DND-41 (cell line): ENCODE measurements at regions not wholly inside any gene's neighbourhood (a gene's known extent, or its start where the extent isn't known, plus 50 kb on each side); places are given as distances from the start of the nearest gene placed in this dataset.

Experiments
- ATAC-seq: fragments of 200-7000 bp; cut with Tn5 transposase; 3 replicates; pipeline ENCODE4 v1.9.1; 2021; ENCODE audit warnings: low read depth; ENCODE audit not compliant: insufficient read depth
- DNase-seq: peaks from one replicate; pipeline ENCODE4 v3.0.0-alpha.2; 2020
- H2AFZ ChIP-seq: 2 replicates; pipeline ENCODE4 v1.6.0; 2012; ENCODE audit warnings: low read depth, low read length
- H3K27ac ChIP-seq: 2 replicates; pipeline ENCODE4 v1.5.1; 2012; ENCODE audit warnings: low read length, inconsistent platforms
- H3K27me3 ChIP-seq: fragments of 200-600 bp; sonication (generic); 2 replicates; pipeline ENCODE4 v1.6.0; 2012; ENCODE audit warnings: low read length, mild to moderate bottlenecking, inconsistent platforms; ENCODE audit not compliant: insufficient read depth, poor library complexity
- H3K36me3 ChIP-seq: 2 replicates; pipeline ENCODE4 v1.5.1; 2012; ENCODE audit warnings: low read length, inconsistent platforms; ENCODE audit not compliant: insufficient read depth
- H3K4me1 ChIP-seq: 2 replicates; pipeline ENCODE4 v1.5.1; 2012; ENCODE audit warnings: mild to moderate bottlenecking, low read length; ENCODE audit not compliant: insufficient read depth
- H3K4me2 ChIP-seq: 2 replicates; pipeline ENCODE4 v1.6.0; 2012; ENCODE audit warnings: mild to moderate bottlenecking, moderate library complexity, low read length, inconsistent platforms; ENCODE audit not compliant: insufficient read depth
- H3K4me3 ChIP-seq, 2 experiments: fragments of 200-600 bp in 1 of 2; shearing (Covaris generic) in 1 of 2; 2 replicates each; pipeline ENCODE4 v1.5.1; 2012 to 2016; ENCODE audit warnings: inconsistent platforms in 2 of 2, low read length in 2 of 2, mild to moderate bottlenecking in 2 of 2, low read depth in 1 of 2, moderate library complexity in 1 of 2
- H3K79me2 ChIP-seq: 2 replicates; pipeline ENCODE4 v1.6.0; 2012; ENCODE audit warnings: low read length, inconsistent platforms; ENCODE audit not compliant: insufficient read depth
- H3K9ac ChIP-seq: 2 replicates; pipeline ENCODE4 v1.6.0; 2012; ENCODE audit warnings: low read depth, mild to moderate bottlenecking, inconsistent platforms, low read length, moderate library complexity
- H3K9me3 ChIP-seq: 2 replicates; pipeline ENCODE4 v1.5.1; 2012; ENCODE audit warnings: low read length, moderate library complexity, mild to moderate bottlenecking, inconsistent platforms; ENCODE audit not compliant: insufficient read depth, severe bottlenecking
- H4K20me1 ChIP-seq: 2 replicates; pipeline ENCODE4 v1.6.0; 2012; ENCODE audit warnings: low read length; ENCODE audit not compliant: insufficient read depth
- EZH2 ChIP-seq: IDR thresholded peaks from 3 replicates; pipeline ENCODE4 v1.6.1; 2012; ENCODE audit warnings: borderline replicate concordance, low read depth, mild to moderate bottlenecking, moderate library complexity, low read length, inconsistent platforms; ENCODE audit not compliant: severe bottlenecking
- TF ChIP-seq, protein P1 (sequence below): IDR thresholded peaks from 2 replicates; pipeline ENCODE4 v1.5.1; 2012; ENCODE audit warnings: borderline replicate concordance, low read length, moderate library complexity, mild to moderate bottlenecking; ENCODE audit not compliant: poor library complexity, severe bottlenecking; ENCODE audit errors: extremely low read depth

- Histone ChIP-seq H3K4me1 (no peaks in the 10 kb centered on the region), H3K4me3 (no peak overlapping the region), H3K4me2 (no peak overlapping the region), H3K27ac (no peak overlapping the region), H3K36me3 (no peaks in the 10 kb centered on the region), H4K20me1 (no peaks in the 10 kb centered on the region), H3K9me3 (peaks cover 20% of the 10 kb centered on the region), H3K79me2 (no peaks in the 10 kb centered on the region), H3K9ac (no peak overlapping the region), H2AFZ (no peak overlapping the region), H3K27me3 (no peaks in the 10 kb centered on the region)
- TF ChIP-seq EZH2: no peak
- TF ChIP-seq, protein P1, sequence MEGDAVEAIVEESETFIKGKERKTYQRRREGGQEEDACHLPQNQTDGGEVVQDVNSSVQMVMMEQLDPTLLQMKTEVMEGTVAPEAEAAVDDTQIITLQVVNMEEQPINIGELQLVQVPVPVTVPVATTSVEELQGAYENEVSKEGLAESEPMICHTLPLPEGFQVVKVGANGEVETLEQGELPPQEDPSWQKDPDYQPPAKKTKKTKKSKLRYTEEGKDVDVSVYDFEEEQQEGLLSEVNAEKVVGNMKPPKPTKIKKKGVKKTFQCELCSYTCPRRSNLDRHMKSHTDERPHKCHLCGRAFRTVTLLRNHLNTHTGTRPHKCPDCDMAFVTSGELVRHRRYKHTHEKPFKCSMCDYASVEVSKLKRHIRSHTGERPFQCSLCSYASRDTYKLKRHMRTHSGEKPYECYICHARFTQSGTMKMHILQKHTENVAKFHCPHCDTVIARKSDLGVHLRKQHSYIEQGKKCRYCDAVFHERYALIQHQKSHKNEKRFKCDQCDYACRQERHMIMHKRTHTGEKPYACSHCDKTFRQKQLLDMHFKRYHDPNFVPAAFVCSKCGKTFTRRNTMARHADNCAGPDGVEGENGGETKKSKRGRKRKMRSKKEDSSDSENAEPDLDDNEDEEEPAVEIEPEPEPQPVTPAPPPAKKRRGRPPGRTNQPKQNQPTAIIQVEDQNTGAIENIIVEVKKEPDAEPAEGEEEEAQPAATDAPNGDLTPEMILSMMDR: no peak
- ATAC-seq (no peak), DNase-seq (no peak)
Observed at GRCh38 chr13:111022241-111022640, 92.9 kb upstream of the ARHGEF7 start.

DNA sequence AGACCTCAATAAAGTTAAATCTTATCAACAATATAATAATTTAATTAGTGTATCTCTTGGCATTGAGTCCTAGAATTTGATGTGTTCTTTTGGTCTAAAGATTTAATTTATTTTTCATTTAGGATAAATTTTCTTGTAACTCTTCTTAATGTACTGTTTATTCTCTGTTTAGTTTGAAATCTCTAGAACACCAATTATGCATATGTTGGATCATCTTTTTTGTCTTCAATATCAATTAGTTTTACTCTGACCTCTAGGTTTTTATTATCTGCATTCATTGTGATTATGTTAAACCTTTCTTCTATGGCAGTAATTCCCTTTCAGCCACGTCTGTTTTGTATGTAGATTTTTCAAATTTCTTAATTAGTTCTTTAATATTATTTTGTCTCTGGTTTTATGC, 93.8 kb upstream of the ARHGEF7 start:
- DNase-seq (no peak), ATAC-seq (no peak)
- no peaks in the 10 kb centered on the region for H3K4me1 ChIP-seq
- H3K4me2 ChIP-seq: no peak overlapping the region
- no peak overlapping the region for H2AFZ ChIP-seq
- no peaks in the 10 kb centered on the region for H3K36me3 ChIP-seq
- peaks cover 20% of the 10 kb centered on the region for H3K9me3 ChIP-seq
- H4K20me1 ChIP-seq: no peaks in the 10 kb centered on the region
- no peak overlapping the region for H3K9ac ChIP-seq
- H3K27ac ChIP-seq: no peak overlapping the region
- no peaks in the 10 kb centered on the region for H3K27me3 ChIP-seq
- TF ChIP-seq EZH2: no peak
- TF ChIP-seq, protein P1: no peak
- H3K4me3 ChIP-seq: no peak overlapping the region
- no peaks in the 10 kb centered on the region for H3K79me2 ChIP-seq

DNA sequence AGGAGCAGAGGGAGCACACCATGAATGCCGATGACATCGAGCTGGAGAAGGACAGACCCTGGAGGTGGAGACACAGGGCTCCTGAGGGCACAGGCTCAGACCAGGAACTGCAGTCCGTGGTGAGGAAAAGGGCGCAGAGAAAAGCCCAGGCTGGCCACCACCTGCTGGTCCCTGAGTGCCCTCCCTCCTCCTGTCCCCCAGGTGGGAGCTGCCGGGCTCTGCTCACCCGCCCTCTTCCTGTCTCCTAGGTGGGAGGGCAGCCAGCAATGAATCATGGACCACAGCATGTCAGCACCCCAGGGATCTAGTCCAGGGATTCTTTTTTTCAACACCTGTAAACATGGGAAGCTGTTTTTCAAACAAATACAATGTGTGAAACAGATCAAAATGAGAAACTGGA, 94.6 kb upstream of the ARHGEF7 start:
- Histone ChIP-seq H2AFZ (no peak overlapping the region), H3K4me2 (no peak overlapping the region), H4K20me1 (no peaks in the 10 kb centered on the region), H3K9ac (no peak overlapping the region), H3K79me2 (no peaks in the 10 kb centered on the region), H3K4me3 (no peak overlapping the region), H3K27ac (no peak overlapping the region), H3K27me3 (no peaks in the 10 kb centered on the region), H3K4me1 (no peaks in the 10 kb centered on the region), H3K36me3 (no peaks in the 10 kb centered on the region), H3K9me3 (peaks cover 20% of the 10 kb centered on the region)
- no peak for TF ChIP-seq EZH2
- TF ChIP-seq, protein P1: no peak
- ATAC-seq (no peak), DNase-seq (no peak)

- ATAC-seq (no peak), DNase-seq (no peak)
- no peaks in the 10 kb centered on the region for H3K4me1 ChIP-seq
- no peaks in the 10 kb centered on the region for H3K79me2 ChIP-seq
- no peak overlapping the region for H3K9ac ChIP-seq
- no peaks in the 10 kb centered on the region for H3K36me3 ChIP-seq
- H3K27ac ChIP-seq: no peak overlapping the region
- TF ChIP-seq, protein P1: no peak
- TF ChIP-seq EZH2: no peak
- no peaks in the 10 kb centered on the region for H3K27me3 ChIP-seq
- H3K4me3 ChIP-seq: no peak overlapping the region
- no peak overlapping the region for H3K4me2 ChIP-seq
- no peak overlapping the region for H2AFZ ChIP-seq
- H4K20me1 ChIP-seq: no peaks in the 10 kb centered on the region
- peaks cover 20% of the 10 kb centered on the region for H3K9me3 ChIP-seq
Observed at GRCh38 chr13:111020021-111020420, 95.1 kb upstream of the ARHGEF7 start.
